HUDEP-2 (cell line): ENCODE measurements at regions not wholly inside any gene's neighbourhood (a gene's known extent, or its start where the extent isn't known, plus 50 kb on each side); places are given as distances from the start of the nearest gene placed in this dataset.

Source experiments
- DNase-seq, 76 experiments: peaks; one replicate each; lab custom pipeline; 2025; ENCODE audit not compliant: unreplicated experiment in 76 of 76; lab: John Stamatoyannopoulos, UW

DNA sequence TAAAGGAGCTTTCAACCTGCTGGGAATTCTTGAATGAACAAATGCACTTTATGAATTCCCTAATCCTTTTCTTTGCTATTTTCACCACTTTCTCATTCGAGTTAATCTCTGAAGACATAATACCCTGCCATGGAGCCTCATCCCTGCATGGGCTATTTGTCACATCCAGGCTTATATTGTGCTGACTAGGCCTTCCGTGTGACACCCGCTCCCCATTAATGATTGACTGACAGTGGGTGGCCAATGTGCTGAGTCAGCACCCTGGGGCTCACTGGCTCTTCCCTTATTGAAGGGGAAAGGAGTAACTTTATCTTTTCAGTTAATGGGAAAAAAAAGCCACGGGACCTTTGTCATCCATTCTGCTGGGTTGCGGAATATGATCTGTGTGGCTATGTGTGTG, 1024.8 kb upstream of the EEF2KMT start:
- DNase-seq = no peak

DNA sequence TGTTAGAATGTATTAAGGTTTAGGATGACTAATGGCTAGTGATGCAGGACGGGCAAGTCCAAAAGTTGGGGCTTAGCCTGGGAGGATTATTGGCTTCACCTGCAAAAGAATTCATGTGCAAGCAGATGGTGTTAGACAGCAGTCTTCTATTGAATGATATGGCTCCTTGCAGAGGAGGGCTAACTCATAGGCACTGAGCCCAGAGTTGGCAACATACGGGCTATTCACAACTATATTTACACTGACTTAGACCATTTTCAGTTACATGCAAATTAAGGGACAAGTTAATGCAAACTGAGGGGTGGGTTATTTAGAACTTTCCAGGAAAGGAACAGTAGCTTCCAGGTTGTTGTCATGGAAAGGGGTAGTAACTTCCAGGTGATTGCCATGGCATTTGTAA, 1017.1 kb upstream of the EEF2KMT start:
- no peak for DNase-seq

DNA sequence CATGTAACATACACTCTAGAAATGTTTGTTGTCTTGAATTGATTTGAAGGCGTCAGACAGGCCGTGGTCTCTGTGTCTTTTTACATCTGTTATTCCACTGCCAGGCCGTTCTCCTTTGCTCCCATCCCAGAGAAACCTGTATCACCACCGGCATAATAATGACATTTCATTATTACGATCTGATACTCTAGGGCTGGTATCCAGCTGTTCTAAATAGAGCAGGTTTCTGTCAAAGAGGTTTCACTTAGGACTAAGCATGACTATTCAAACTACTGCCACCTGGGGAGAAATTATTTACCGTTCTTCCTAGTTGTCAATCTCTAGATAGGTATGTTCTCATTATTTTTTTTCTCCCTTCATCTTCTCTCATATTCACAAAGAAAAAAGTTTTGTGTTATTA, 1016.2 kb upstream of the EEF2KMT start:
- no peak for DNase-seq

DNA sequence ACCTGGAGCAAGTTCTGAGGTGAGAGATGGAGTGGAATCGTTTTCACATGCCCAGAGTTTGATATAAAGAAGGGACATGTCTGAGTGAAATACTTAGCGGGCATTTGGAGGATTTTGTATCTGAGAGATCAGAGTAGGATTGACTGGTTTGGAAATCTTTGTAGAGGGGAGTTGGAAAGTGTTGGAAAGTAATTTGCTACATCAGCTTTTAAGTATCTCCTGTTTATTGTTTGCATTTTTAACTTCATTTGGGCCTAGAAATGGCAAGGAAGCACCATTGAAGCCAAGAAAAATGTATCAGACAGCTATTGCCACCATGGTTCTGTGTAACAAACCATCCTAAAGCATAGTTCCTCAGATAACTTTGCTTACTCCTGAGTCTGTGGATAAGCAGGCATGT, 1015.1 kb upstream of the EEF2KMT start:
- DNase-seq = no peak

DNA sequence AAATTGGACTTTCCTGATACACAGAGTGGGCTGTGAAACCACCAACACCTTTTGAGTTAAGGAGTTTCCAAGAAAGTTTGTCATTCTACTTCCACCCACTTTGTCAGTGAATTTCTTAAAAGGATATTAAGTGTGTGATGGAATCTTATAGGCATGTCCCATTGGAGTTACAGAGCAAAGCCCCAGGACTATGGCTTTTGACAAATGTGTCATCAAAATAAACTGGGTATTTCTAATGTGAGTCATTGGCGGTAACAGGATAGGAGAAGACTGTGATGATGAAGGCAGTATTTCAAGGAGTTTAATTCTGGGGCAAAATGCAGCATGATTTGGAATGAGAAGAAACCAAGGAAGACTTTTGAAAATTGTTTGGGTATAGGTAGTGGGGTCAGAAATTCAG, 1013.8 kb upstream of the EEF2KMT start:
- DNase-seq = no peak

DNA sequence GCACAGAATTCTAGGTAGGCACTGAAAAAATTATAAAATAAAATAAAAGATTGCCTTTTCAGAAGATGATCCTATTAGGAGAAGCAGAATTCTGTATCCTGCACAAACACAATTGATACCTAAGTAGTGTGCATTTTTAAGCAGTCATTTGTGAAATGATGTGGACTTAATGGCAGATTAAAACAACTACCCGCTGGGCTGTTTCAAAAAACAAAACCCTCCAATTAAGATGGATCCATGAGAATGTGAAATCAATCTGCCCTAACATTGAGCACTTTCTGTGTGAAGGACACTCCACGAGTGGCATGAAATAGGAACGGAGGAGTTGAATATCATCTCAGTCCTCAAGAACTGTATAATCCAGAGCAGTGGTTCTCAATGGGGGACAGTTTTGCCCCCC, 1012.8 kb upstream of the EEF2KMT start:
- no peak for DNase-seq

DNA sequence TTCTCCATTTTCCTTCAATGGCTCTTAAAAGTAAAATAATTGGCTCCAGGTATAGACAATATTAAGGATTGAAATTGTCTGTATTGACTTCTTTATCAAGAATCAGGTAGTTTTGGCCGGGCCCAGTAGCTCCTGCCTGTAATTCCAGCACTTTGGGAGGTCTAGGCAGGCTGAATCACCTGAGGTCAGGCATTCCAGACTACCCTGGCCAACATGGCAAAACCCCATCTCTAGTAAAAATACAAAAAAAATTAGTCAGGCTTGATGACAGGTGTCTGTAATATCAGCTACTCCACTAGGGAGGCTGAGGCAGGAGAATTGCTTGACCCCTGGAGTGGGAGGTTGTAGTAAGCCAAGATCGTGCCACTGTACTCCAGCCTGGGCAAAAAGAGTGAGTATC, 1008.5 kb upstream of the EEF2KMT start:
- no peak for DNase-seq

DNA sequence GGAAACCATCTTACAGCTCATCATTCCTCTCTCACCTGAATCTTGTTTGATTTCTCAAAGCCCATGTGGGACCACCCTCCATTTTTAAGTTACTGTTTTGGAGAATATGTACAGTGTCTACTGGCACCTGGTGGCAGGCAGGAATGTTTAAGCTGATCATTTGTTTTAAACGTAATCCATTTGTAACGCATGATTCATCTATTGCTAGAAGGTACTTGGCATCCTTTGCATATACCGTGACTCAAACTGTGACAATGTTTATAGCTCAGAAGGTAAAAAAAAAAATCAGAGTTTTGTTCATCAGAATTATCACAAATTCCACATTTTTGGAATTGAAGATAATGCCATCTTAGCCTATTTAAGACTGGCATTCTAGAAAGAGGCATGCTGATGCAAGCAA, 1007.5 kb upstream of the EEF2KMT start:
- DNase-seq = no peak

DNA sequence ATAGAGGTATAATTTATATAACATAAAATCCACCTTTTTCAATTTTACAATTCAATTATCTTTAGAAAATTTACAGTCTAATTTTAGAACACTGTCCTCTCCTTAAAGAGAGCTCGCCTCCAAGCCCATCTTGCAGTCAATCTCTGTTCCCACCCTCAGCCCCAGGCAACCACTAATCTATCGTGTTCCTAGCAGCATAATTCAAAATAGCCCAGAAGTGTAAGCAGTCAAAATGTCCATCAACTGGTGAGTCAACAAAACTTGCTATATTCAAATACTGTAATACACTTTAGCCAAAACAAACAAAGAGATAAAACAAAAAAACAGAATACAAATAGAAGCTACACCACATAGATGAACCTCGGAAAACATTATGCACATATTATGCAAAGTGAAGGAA, 1006.8 kb upstream of the EEF2KMT start:
- DNase-seq = no peak

DNA sequence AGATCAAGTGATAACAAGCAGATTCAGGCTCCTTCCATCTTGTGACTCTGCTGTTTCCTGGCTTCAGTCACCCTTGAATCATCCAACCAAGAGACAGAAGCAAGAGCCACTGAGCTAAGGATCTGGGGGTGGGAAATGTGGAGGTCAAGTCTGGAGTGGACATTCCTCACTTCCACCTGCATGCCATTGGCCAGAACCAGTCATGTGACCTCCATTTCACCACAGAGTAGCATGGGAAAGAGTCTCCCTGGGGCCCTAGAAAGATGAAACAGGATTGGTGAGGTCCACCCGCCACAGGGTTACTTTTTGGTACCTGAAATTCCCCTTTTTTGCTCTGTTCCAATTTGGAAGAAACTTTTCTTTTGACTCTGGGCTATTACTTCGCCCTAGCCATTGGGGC, 1006.0 kb upstream of the EEF2KMT start:
- DNase-seq = no peak

DNA sequence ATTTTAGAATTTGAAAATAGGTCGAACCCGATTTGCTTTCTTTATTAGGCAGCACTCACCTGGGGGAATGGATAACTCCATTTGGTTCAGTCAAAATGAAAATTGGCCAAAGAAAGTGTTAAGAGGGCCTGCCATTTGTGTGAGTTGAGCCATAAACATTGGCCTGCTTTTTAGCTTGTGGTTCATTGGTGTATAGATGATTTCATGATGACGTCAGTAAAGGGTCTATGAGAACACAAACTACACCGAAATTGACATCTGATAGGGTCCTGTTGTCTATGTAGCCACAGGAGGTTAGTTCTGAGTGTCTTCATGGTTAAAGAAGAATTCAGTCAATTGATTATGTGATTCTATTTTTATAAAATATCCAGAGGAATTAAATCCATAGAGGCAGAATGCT, 1001.5 kb upstream of the EEF2KMT start:
- DNase-seq = no peak

DNA sequence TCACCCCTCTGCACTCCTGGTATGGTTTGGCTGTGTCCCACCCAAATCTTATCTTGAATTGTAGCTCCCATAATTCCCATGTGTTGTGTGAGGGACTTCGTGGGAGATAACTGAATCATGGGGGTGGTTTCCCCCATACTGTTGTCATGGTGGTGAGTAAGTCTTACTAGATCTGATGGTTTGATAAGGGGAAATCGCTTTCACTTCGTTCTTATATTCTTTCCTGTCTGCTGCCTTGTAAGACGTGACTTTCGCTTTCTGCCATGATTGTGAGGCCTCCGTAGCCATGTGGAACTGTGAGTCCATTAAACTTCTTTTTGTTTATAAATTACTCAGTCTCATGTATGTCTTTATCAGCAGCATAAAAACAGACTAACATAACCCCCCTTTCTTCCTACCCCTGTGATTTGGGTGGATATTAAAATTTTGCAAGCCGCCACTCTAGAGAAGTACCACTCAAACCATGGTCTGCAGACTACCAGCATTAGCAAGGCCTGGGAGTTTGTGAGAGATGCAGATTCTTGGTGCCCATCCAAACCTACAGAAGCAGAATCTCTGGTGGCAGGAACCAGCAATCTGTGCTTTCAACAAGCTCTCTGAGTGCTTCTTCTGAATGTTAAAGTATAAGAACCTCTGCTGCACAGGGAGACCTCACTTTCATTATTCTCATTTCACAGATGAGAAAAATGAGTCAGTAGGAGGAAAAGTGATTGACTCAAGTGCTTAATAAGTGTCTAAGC, 999.5 kb upstream of the EEF2KMT start:
- DNase-seq = no peak

DNA sequence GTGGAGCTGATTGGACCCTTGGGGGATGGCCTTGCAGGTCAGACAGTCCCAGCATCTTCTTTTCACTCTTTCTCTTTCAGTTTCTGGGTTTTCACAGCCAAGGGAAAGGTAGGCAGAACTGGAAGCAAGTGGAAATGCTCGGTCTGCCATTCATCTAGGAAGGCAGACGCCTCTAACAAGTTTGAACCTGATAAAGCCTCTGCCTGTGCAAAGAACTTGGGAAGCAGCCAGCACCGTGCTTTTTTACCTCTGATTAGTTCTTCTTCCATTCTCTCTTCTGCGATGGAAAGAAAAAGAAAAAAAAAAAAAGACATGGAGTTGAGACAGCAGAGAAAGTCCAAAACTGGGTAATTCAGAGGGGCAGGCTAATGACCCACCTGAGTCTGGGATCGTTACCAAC, 997.8 kb upstream of the EEF2KMT start:
- no peak for DNase-seq

DNA sequence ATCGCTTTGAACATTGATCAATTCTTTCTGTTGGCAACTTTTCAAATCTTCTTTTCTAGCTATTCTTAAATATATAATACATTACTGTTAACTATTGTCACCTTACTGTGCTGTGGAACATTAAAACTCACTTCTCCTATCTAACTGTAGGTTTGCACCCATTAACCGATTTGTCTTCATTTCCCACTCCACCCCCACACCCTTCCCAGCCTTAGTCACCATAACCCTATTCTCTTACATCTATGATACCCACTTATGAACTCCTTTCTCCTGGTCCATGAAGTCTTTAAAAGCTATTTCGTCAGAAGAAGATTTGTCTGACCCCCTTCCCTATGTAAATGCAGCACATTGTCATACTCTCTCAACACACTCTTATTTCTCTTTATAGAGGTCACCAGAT, 993.4 kb upstream of the EEF2KMT start:
- DNase-seq = no peak

DNA sequence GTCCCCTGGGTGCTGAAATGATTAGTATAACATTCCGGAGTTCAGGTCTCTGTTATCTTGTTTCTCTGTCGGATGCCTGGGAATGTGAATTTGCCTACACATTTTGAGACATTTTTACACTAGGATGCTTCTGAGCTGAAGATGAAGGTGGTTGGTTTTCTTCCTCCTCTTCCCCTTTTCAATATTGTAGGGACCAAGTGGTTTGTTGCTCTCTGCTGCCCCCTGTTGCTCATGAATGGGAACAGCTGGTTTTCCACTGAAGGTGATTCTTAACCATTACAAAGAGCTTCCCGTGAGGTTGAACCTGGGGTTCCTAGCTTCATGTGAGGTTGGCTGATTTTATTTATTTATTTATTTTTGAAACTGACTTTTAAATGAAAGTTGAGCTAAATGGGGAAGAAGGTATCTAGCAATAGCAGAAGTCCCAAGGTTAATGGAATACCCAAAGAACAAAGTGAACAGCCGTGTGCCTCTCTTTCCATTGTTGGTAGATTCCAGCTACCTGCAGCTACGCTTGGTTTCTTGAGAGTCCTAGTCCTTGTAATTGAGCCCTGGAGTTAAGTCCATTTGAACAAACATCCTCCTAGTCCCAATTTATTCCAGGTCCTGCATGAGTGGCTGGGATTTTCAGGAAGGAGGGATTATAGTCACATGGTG, 983.9 kb upstream of the EEF2KMT start:
- DNase-seq = peak in 25 of 76 experiments; percentile 1 to 53 (median 3)

DNA sequence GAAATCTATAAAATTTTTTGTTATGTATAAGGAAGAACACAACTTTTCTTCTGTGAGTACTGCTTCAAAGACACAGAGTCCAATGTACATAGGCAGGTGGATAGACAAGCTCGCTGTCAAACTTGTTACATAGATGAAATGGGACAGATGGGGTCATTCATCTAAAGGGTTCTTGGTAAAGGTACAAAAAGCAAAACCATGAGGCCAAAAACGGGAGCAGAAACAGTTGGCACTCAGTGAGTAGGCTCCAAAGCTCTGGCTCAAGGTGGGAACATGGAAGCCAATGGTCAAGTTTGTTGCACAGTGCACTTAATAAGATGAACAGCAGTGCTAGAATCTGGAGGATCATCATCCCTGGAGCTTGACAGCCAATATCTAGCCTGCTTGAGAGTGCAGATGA, 979.0 kb upstream of the EEF2KMT start:
- no peak for DNase-seq

DNA sequence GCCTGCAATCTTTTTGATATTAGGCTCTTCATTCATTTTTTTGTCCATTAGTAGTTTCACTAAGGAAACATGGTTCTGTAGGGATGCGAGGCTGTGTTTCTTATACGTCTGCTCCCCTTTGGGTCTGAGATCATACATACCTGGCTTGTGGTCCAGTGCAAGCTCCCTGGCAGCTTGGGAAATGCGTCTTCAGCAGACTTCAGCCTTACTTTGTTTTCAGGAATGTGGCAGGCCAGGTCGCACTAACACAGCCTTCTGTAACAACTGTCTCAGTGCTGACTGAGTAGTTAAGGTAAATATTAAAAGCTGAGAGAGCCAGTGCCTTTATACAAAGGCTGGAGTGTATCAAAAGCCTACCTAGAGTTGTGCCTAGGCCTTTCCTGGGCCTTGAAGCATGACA, 970.5 kb upstream of the EEF2KMT start:
- no peak for DNase-seq

DNA sequence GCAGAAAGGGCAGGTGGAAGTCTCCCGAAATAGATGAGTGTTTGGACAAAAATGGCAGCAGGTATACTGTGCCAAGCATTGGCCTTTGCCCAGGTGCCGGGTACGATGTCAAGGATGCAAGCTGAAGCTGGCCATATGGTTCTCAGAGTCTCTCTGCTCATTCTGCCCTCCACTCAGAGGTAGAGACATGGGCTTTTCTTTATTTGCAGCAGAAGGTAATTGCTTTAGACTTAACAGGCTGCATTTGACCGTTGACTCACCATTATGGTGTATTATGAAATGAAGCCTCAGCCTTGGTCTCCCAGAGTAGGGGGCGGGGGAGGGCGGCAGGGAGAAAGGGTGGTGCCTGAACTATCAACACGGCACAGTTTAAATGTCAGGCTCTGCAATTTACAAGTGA, 969.1 kb upstream of the EEF2KMT start:
- DNase-seq = no peak

DNA sequence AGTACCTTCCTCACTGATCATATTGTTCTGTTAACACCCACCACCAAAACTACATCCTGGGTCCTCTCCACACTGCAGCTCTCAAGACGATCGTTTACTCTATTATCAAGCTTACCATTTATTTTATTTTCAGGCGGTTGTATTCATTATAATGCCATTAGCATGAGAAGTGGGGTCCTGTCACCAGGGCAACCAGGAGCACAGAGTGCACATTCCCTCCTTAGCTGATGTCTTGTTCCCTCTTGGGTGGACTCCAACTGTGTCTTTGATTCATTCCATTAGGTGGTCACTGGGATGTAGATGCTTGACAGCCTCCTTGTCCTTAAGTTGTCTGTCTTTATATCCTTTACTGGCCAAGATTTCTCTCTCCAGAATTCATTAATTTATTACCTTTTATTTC, 965.9 kb upstream of the EEF2KMT start:
- no peak for DNase-seq

DNA sequence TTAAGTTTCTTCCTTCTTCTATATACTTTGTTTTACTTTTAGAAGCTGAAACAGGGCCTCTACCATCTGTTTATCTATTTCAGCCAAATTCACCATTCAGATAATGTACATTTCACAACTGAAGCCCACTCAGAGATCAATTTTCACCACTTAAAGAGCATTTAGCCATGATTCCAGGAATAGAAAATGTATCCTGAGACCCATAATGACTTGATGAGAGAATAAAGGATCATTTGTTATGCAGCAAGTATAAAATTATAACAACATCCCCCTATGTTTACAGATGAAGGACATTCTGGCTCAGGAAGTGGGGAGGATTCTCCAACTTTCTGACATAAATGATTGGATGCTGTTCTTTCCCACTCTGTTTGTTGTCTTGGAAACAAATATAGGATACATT, 962.1 kb upstream of the EEF2KMT start:
- no peak for DNase-seq

DNA sequence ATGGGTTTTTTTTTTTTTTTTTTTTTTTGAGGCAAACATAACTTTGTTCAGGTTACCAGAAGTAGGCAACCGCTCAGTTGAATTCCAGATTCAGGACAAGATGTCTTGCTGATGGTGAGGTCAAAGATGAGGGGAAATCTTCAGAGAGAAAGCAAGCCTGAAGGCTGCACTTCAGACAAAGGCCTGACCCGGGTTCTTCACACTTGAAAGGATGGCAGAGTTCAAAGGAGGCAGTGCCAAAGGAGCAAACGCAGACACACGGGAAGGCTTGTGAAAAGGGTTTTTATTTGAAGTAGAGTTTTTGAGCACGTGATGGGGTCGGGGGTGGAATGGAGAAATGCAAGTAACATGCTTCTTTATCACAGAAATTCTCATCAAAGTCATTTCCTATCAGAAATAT, 960.2 kb upstream of the EEF2KMT start:
- DNase-seq = no peak

DNA sequence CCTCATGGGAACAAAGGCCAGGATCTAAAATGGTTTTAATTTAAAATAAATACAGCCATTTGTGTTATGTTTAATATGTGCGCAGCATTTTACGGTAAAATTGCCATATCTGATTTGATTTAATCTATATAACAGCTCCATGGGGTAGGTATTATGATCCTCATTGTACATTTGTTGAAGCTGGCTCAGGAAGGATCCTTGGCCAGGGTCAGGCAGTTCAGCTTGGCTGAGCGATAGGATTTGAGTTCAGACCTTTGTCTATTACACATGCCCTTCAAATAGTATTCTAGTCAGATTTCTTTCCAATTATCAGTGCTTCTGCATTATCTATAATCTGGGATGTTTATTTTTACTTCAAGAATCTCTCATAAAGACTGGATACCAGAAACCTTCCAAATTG, 950.4 kb upstream of the EEF2KMT start:
- DNase-seq = no peak

DNA sequence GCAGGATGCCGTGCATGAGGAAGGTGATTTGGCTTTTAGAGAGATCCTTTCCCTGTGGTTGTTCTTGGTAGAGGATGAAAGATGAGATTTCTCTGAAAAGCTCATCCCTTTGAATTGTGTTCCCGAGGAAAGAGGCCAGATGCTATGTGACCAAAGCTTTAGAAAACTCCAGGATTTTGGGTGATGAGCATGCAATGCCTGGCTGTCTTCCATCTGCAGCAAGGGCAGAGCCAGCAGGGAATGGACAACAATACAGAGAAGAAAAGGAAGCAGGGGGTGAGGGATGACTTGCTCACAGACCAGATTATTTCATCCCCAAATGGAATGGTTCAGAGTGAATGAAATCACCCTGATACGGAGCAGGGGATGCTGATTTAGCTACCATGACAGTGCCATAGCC, 949.7 kb upstream of the EEF2KMT start:
- DNase-seq = no peak
